ENCODE measurements at regions not wholly inside any gene's neighbourhood (a gene's known extent, or its start where the extent isn't known, plus 50 kb on each side); places are given as distances from the start of the nearest gene placed in this dataset.
"Not testable (repeated sequence)": the region's sequence is repeated elsewhere in the genome, so short reads cannot be mapped to it uniquely, and the experiment has no call there.

GRCh38 chr6:156194981-156195380 lies 582.2 kb upstream of the ARID1B start:
- no peaks in the 10 kb centered on the region for H3K4me1 Mint-ChIP-seq (ENCODE audit: low read depth, unreplicated experiment)
- H3K27ac Mint-ChIP-seq (ENCODE audit: unreplicated experiment) = no peak overlapping the region
- no peak overlapping the region for H3K4me3 Mint-ChIP-seq (ENCODE audit: low read depth, unreplicated experiment)
- intact Hi-C loops (cut with micrococcal nuclease; ENCODE audit: unreplicated experiment) = no loop called here
- H3K9me3 Mint-ChIP-seq (ENCODE audit: low read depth, unreplicated experiment) = no peaks in the 10 kb centered on the region
- no TSS peak for BruUV-seq (replicated peaks)
- CTCF ChIA-PET = no interaction called here
- no peak for TF ChIP-seq CTCF (IDR thresholded peaks at IDR 0.05; ENCODE audit: unreplicated experiment)
- H3K36me3 Mint-ChIP-seq (ENCODE audit: insufficient read depth, unreplicated experiment) = no peaks in the 10 kb centered on the region
- DNase-seq = no peak
- H3K27me3 Mint-ChIP-seq (ENCODE audit: unreplicated experiment) = no peaks in the 10 kb centered on the region

GRCh38 chr6:156193381-156193780 lies 583.8 kb upstream of the ARID1B start:
- CTCF ChIA-PET = no interaction called here
- BruUV-seq (replicated peaks) = no TSS peak
- Mint-ChIP-seq H3K27ac (ENCODE audit: unreplicated experiment) (no peak overlapping the region), H3K27me3 (ENCODE audit: unreplicated experiment) (no peaks in the 10 kb centered on the region), H3K36me3 (ENCODE audit: insufficient read depth, unreplicated experiment) (no peaks in the 10 kb centered on the region), H3K4me1 (ENCODE audit: low read depth, unreplicated experiment) (no peaks in the 10 kb centered on the region), H3K4me3 (ENCODE audit: low read depth, unreplicated experiment) (no peak overlapping the region), H3K9me3 (ENCODE audit: low read depth, unreplicated experiment) (no peaks in the 10 kb centered on the region)
- intact Hi-C loops (cut with micrococcal nuclease; ENCODE audit: unreplicated experiment) = no loop called here
- TF ChIP-seq CTCF (IDR thresholded peaks at IDR 0.05; ENCODE audit: unreplicated experiment) = no peak
- no peak for DNase-seq

- intact Hi-C loops (cut with micrococcal nuclease; ENCODE audit: unreplicated experiment) = no loop called here
- Mint-ChIP-seq H3K27ac (ENCODE audit: unreplicated experiment) (no peak overlapping the region), H3K27me3 (ENCODE audit: unreplicated experiment) (no peaks in the 10 kb centered on the region), H3K36me3 (ENCODE audit: insufficient read depth, unreplicated experiment) (no peaks in the 10 kb centered on the region), H3K4me1 (ENCODE audit: low read depth, unreplicated experiment) (no peaks in the 10 kb centered on the region), H3K4me3 (ENCODE audit: low read depth, unreplicated experiment) (no peak overlapping the region), H3K9me3 (ENCODE audit: low read depth, unreplicated experiment) (no peaks in the 10 kb centered on the region)
- no peak for TF ChIP-seq CTCF (IDR thresholded peaks at IDR 0.05; ENCODE audit: unreplicated experiment)
- BruUV-seq (replicated peaks) = no TSS peak
- CTCF ChIA-PET = no interaction called here
- no peak for DNase-seq
Observed at GRCh38 chr6:156191895-156192294, 585.3 kb upstream of the ARID1B start.

- DNase-seq; H3K9me3 Mint-ChIP-seq (ENCODE audit: low read depth, unreplicated experiment); H3K4me1 Mint-ChIP-seq (ENCODE audit: low read depth, unreplicated experiment); H3K36me3 Mint-ChIP-seq (ENCODE audit: insufficient read depth, unreplicated experiment); BruUV-seq (replicated peaks); CTCF ChIA-PET; H3K4me3 Mint-ChIP-seq (ENCODE audit: low read depth, unreplicated experiment); H3K27me3 Mint-ChIP-seq (ENCODE audit: unreplicated experiment); intact Hi-C loops (cut with micrococcal nuclease; ENCODE audit: unreplicated experiment); H3K27ac Mint-ChIP-seq (ENCODE audit: unreplicated experiment): not testable (repeated sequence)
Observed at GRCh38 chr6:156191390-156191789, 585.8 kb upstream of the ARID1B start.

- H3K9me3 Mint-ChIP-seq (ENCODE audit: low read depth, unreplicated experiment) = no peaks in the 10 kb centered on the region
- intact Hi-C loops (cut with micrococcal nuclease; ENCODE audit: unreplicated experiment) = no loop called here
- CTCF ChIA-PET = no interaction called here
- no peak for TF ChIP-seq CTCF (IDR thresholded peaks at IDR 0.05; ENCODE audit: unreplicated experiment)
- H3K27ac Mint-ChIP-seq (ENCODE audit: unreplicated experiment) = no peak overlapping the region
- H3K4me1 Mint-ChIP-seq (ENCODE audit: low read depth, unreplicated experiment) = no peaks in the 10 kb centered on the region
- no peaks in the 10 kb centered on the region for H3K27me3 Mint-ChIP-seq (ENCODE audit: unreplicated experiment)
- no peaks in the 10 kb centered on the region for H3K36me3 Mint-ChIP-seq (ENCODE audit: insufficient read depth, unreplicated experiment)
- BruUV-seq (replicated peaks) = no TSS peak
- H3K4me3 Mint-ChIP-seq (ENCODE audit: low read depth, unreplicated experiment) = no peak overlapping the region
- DNase-seq = no peak
Observed at GRCh38 chr6:156190270-156190669, 586.9 kb upstream of the ARID1B start.
